Frontal cortex (tissue), 3 donors: ENCODE measurements at regions not wholly inside any gene's neighbourhood (a gene's known extent, or its start where the extent isn't known, plus 50 kb on each side); places are given as distances from the start of the nearest gene placed in this dataset.

Experiments
- DNase-seq, 2 donors: peaks; one replicate each; pipeline ENCODE4 v3.0.0; 2012; ENCODE audit warnings: low spot score in 2 of 2
- FAIRE-seq: peaks from 2 replicates; lab custom pipeline; 2012; peaks lifted over from hg19 to GRCh38; lab: Jason Lieb, UNC
- donor health status: control.
- donor health status: control.
- donor health status: control.

GRCh38 chr10:4205113-4205512 lies 420.1 kb upstream of the KLF6 start:
- DNase-seq (no peak), FAIRE-seq (no peak)

- no peak for DNase-seq
- no peak for FAIRE-seq
Observed at GRCh38 chr10:4202938-4203337, 417.9 kb upstream of the KLF6 start.

- no peak for DNase-seq
Observed at GRCh38 chr10:4201866-4202825, 417.1 kb upstream of the KLF6 start.

GRCh38 chr10:4199196-4199595 lies 414.2 kb upstream of the KLF6 start:
- FAIRE-seq = no peak
- DNase-seq = no peak

More at GRCh38 chr10:4201866-4202825, 417.1 kb upstream of the KLF6 start:
- no peak for FAIRE-seq

GRCh38 chr10:4198216-4198615 lies 413.2 kb upstream of the KLF6 start:
- FAIRE-seq (no peak), DNase-seq (no peak)

- FAIRE-seq (no peak), DNase-seq (no peak)
Observed at GRCh38 chr10:4197676-4198075, 412.7 kb upstream of the KLF6 start.

GRCh38 chr10:4196771-4197390 lies 411.9 kb upstream of the KLF6 start:
- DNase-seq = no peak
- no peak for FAIRE-seq

- DNase-seq = no peak
- no peak for FAIRE-seq
Observed at GRCh38 chr10:4196183-4196582, 411.2 kb upstream of the KLF6 start.

- FAIRE-seq = no peak
- no peak for DNase-seq
Observed at GRCh38 chr10:4195213-4195612, 410.2 kb upstream of the KLF6 start.

GRCh38 chr10:4194231-4194630 lies 409.2 kb upstream of the KLF6 start:
- DNase-seq (no peak), FAIRE-seq (no peak)

GRCh38 chr10:4191894-4192293 lies 406.9 kb upstream of the KLF6 start:
- DNase-seq (no peak), FAIRE-seq (no peak)

- FAIRE-seq (no peak), DNase-seq (no peak)
Observed at GRCh38 chr10:4191354-4191753, 406.3 kb upstream of the KLF6 start.

- no peak for FAIRE-seq
- no peak for DNase-seq
Observed at GRCh38 chr10:4190876-4191275, 405.9 kb upstream of the KLF6 start.

- FAIRE-seq (no peak), DNase-seq (no peak)
Observed at GRCh38 chr10:4189281-4189680, 404.3 kb upstream of the KLF6 start.

GRCh38 chr10:4188406-4188805 lies 403.4 kb upstream of the KLF6 start:
- DNase-seq = no peak
- no peak for FAIRE-seq

GRCh38 chr10:4186849-4187540 lies 402.0 kb upstream of the KLF6 start:
- DNase-seq (no peak), FAIRE-seq (no peak)

- DNase-seq (no peak), FAIRE-seq (no peak)
Observed at GRCh38 chr10:4183761-4184261, 398.8 kb upstream of the KLF6 start.

- FAIRE-seq (no peak), DNase-seq (no peak)
Observed at GRCh38 chr10:4181621-4182049, 396.6 kb upstream of the KLF6 start.

- no peak for DNase-seq
Observed at GRCh38 chr10:4181081-4181480, 396.1 kb upstream of the KLF6 start.

GRCh38 chr10:4177791-4178190 lies 392.8 kb upstream of the KLF6 start:
- FAIRE-seq = no peak

More at GRCh38 chr10:4181081-4181480, 396.1 kb upstream of the KLF6 start:
- no peak for FAIRE-seq

More at GRCh38 chr10:4177791-4178190, 392.8 kb upstream of the KLF6 start:
- DNase-seq = no peak
